ENCODE measurements at regions not wholly inside any gene's neighbourhood (a gene's known extent, or its start where the extent isn't known, plus 50 kb on each side); places are given as distances from the start of the nearest gene placed in this dataset.

GRCh38 chr6:145469021-145469420 lies 266.3 kb downstream of the EPM2A start:
- TF ChIP-seq ZFX (IDR thresholded peaks at IDR 0.05; ENCODE audit: borderline replicate concordance) (no peak), CTCF (IDR thresholded peaks at IDR 0.05) (no peak)
- no peak overlapping the region for H3K27ac ChIP-seq

GRCh38 chr6:145475794-145476396 lies 259.4 kb downstream of the EPM2A start:
- no peak overlapping the region for H3K27ac ChIP-seq
- TF ChIP-seq ZFX (IDR thresholded peaks at IDR 0.05; ENCODE audit: borderline replicate concordance) (no peak), CTCF (IDR thresholded peaks at IDR 0.05) (no peak)

GRCh38 chr6:145480024-145480423 lies 255.3 kb downstream of the EPM2A start:
- H3K27ac ChIP-seq: no peak overlapping the region
- TF ChIP-seq CTCF (IDR thresholded peaks at IDR 0.05) (no peak), ZFX (IDR thresholded peaks at IDR 0.05; ENCODE audit: borderline replicate concordance) (no peak)

GRCh38 chr6:145483191-145483996 lies 251.9 kb downstream of the EPM2A start:
- TF ChIP-seq ZFX (IDR thresholded peaks at IDR 0.05; ENCODE audit: borderline replicate concordance): no peak
- no peak overlapping the region for H3K27ac ChIP-seq

GRCh38 chr6:145485288-145485687 lies 250.0 kb downstream of the EPM2A start:
- TF ChIP-seq ZFX (IDR thresholded peaks at IDR 0.05; ENCODE audit: borderline replicate concordance) (no peak), CTCF (IDR thresholded peaks at IDR 0.05) (no peak)

GRCh38 chr6:145486306-145486705 lies 249.0 kb downstream of the EPM2A start:
- no peak for TF ChIP-seq ZFX (IDR thresholded peaks at IDR 0.05; ENCODE audit: borderline replicate concordance)
- no peak for TF ChIP-seq CTCF (IDR thresholded peaks at IDR 0.05)
- no peak overlapping the region for H3K27ac ChIP-seq

More at GRCh38 chr6:145485288-145485687, 250.0 kb downstream of the EPM2A start:
- no peak overlapping the region for H3K27ac ChIP-seq

GRCh38 chr6:145489583-145489982 lies 245.7 kb downstream of the EPM2A start:
- no peak overlapping the region for H3K27ac ChIP-seq
- TF ChIP-seq CTCF (IDR thresholded peaks at IDR 0.05) (no peak), ZFX (IDR thresholded peaks at IDR 0.05; ENCODE audit: borderline replicate concordance) (no peak)

Data from 22Rv1 (cell line).